ENCODE measurements at regions not wholly inside any gene's neighbourhood (a gene's known extent, or its start where the extent isn't known, plus 50 kb on each side); places are given as distances from the start of the nearest gene placed in this dataset.

DNA sequence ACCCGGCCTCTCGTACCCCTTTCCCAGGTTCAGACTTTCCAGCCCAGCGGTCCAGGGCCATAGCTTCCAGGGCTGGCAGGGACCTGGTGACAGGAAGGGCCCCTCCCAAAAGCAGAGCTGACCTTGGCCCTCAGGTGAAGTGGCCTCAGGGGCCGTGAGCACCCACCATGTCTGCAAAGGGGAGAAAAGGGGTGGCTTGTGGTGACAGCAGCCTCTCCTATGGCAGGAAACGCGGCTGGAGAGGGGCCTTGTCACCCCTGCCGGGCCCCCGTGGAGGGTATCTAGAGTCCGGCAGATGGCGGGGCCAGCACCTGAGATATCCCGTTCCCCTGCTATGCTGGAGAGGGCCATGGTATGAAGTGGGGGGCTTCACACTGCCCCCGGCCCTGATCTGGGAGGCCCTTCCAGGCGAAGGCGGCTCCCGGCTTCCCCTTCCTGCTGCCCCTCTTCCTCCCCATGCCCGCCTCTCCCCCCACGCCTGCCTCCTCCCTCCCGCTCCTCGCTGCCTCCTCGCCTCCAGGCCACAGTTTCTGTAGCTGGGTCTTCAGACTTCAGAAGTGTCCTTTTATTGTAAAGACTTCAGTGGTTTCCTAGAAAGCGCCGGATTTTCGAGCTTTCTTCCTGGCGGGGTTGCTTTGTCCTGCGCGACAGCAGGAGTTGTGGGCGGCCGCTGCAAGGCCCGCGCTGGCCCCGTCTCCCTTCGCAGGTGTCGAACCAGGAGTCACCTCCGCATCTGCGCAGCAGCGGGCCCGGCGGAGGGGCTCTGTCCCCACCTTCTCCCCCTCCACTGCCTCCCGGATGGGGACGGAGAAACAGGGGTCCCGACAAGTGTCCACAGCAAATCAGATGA, 240.5 kb upstream of the MYT1L start:
- no peak for DNase-seq (ENCODE audit: low read depth in 2 of 2)

DNA sequence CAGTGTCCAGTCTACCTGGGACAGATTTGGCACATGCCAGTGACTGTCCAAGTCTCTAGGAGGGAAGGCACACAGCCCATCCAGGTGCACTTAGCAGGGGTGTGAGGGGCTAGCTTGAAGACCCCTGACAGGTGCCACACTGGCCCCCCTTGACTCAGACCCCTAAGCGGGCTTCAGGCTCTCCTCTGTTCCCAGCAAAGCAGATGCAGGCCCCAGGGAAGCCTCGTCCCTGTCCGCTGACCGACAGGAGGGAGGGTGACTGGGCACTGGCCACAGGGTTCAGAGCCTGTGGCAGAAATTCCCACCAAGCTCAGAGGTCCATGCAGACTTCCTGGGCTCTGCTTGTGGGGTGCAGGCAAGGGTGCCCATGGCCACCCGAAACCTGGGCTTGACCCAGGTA, 239.8 kb upstream of the MYT1L start:
- no peak for DNase-seq (ENCODE audit: low read depth in 2 of 2)

GRCh38 chr2:2570360-2570759, 239.3 kb upstream of the MYT1L start:
- no peak for DNase-seq (ENCODE audit: low read depth in 2 of 2)

GRCh38 chr2:2569836-2570235, 238.8 kb upstream of the MYT1L start:
- no peak for DNase-seq (ENCODE audit: low read depth in 2 of 2)

DNA sequence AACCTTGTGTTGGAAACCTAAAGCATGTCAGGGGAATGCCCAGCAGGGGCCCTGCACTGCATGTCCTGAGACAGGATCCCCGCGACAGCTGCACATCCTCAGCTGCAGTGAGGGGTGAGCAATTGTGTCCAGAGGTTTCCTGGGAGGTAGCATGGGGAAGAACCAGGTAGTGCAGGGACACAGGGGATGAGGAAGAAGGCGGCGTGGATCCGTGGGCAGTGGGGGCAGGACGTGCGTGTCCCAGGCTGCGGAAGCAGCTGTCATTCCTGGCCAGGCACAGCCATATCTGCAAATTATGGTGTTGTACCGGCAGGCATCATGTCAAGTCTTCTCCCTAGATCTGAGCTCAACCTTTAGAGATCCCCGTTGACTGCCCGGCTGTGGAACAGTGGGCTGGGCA, 238.2 kb upstream of the MYT1L start:
- DNase-seq (ENCODE audit: low read depth in 2 of 2): no peak

DNA sequence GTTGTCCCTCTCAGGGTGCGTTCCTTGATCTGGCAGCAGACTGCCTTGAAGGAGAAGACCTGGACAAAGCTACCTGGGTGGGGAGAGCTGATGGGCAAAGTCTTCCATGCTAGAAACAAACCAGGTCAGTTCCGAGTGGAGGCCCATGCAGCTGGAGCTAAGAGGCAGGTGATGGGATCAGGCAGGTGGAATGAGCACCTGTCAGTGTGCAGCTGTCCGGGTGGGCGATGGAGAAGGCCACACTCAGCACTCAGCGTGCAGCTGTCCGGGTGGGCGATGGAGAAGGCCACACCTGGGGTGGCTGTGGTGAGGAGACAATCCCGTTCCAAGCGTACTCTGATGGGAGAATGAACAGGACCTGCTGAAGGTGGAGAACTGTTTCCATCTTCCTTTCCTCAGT, 237.3 kb upstream of the MYT1L start:
- no peak for DNase-seq (ENCODE audit: low read depth in 2 of 2)

DNA sequence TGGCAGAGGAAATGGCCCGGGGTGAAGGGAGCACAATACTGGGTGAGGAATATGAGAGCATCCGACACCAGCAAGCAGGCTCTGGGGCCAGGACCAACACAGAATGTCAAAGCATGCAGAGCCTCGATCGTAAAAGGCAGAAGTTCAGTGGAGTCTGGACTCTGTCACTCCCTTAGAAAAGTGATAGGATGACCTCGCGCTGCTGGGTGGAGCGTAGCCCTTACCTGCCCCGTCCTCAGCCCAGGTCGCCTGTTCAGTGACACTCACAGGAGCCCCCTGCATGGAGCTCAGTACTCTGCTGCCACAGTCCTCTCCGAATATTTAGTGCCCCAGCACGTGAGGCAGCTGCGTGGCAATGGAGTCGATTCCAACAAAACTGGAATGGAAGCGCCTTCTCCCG, 236.7 kb upstream of the MYT1L start:
- no peak for DNase-seq (ENCODE audit: low read depth in 2 of 2)

DNA sequence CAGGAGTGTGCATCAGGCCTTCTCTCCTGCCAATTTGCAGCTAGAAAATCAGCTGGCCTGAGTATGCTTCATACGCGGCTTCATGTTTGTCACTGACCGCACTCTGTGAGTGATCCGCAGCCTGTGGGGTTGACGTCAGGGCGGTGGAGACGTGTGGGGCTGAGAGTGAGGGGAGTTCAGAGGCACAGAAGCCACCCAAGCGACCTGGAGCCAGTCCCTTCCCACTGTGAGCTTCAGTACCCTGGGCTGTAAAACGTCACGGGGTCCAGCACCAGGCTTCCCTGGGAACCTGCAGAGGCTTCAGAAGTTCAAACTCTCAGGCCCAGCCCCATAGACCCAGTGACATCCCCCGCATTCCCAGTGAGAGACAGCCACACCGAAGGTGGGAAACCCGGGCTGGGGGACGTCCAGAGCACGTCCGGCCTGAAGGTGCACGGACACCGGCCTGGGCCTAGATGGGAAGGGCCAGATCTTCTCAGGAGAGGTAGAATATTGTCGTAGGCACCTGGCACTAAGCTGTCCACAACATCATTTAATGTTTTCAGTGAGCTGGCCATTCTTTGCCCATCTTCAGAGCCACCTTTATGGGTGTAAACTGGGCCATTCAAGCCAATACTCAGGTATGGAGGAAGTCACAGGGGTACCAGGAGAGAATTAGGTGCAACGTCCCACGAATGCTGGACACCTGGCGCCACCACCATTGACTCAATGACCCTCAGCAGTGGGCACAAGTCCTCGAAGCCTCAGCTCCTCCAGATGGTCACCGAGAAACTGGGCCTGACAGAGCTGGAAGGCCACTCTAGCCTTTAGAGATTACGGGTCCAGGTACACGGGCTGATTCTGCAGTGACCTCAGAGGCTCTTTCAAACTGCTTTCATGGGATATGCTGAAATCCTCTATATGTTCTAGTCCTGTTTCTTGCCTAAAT, 235.6 kb upstream of the MYT1L start:
- DNase-seq (ENCODE audit: low read depth in 2 of 2): no peak

- no peak for DNase-seq (ENCODE audit: low read depth in 2 of 2)
Observed at GRCh38 chr2:2565671-2566070, 234.6 kb upstream of the MYT1L start.

- no peak for DNase-seq (ENCODE audit: low read depth in 2 of 2)
Observed at GRCh38 chr2:2564300-2565078, 233.4 kb upstream of the MYT1L start.

DNA sequence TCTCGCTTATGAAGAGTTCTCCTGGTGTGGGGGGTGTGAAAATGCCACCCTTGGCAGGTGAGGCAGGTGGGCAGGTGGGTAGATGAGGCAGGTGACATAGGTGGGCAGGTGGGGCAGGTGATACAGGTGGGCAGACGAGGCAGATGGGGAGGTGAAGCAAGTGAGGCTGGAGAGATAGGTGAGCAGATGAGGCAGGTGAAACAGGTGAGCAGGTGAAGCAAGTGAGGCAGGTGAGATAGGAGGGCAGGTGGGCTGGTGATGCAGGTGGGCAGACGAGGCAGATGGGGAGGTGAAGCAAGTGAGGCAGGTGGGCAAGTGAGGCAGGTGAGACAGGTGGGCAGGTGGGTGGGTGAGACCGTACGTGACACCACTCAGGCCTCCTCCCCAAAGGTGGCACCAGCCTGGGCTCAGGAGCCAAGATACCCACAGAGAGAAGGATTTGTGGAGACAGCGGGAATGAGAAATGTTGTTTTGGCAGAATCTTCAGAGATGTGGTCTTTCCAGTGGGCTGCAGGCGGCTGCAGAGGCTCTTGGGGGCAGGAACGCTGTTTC, 232.3 kb upstream of the MYT1L start:
- no peak for DNase-seq (ENCODE audit: low read depth in 2 of 2)

DNA sequence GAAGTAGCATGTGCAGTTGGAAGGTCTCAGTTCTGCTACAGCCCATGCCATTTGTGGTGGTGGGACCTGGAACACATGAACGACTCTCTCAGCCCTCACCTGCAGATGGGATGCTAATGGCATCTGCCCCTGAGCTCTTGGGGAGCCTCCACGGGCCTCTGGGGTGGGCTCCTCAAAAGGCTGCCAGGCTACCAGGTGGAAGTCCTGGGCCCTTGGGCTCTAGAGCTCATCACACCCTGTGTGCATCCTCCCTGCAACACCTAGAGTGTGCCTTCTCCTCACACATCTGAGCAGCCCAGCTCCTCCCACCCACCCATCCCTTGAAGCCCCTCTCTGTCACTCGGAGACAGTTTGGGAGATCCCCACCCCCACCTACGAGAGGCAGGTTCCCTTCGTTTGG, 231.8 kb upstream of the MYT1L start:
- DNase-seq (ENCODE audit: low read depth in 2 of 2): no peak

DNA sequence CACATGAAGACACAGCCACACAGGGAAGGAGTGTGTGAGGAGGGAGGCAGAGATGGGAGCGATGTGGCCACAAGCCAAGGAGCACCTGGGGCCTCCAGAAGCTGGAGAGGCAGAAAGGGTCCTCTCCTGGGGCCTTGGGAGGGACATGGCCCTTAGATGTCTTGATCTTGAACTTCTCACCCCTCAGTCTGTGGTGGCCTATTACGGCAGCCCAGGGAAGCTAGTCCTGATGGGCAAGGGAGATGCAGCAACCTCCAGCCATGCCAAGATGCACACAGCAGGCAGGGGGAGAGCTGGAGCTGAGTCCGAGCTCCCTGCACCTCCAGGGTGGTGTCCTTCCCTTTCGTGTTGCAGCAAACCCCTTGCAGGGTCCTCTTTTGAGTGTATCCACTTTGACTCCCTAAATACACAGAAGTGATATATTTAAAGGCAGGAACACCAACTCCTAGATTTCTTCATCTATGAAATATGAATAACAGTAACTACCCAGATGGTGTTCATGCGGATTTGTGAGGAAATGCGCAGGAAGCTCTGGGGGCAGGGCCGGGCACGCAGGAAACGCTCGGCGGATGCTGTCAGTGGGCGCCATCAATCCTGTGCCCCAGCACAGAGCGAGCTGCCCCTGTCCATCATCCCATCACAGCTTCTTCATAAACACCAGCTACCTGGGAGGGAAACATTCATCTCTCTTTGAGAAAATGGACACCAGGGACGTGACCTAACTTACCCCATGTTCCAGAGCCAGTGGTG, 230.4 kb upstream of the MYT1L start:
- DNase-seq (ENCODE audit: low read depth in 2 of 2): no peak

GRCh38 chr2:2560374-2561015, 229.4 kb upstream of the MYT1L start:
- DNase-seq (ENCODE audit: low read depth in 2 of 2): no peak

- DNase-seq (ENCODE audit: low read depth in 2 of 2): no peak
Observed at GRCh38 chr2:2558476-2558875, 227.4 kb upstream of the MYT1L start.

- no peak for DNase-seq (ENCODE audit: low read depth in 2 of 2)
Observed at GRCh38 chr2:2557475-2557874, 226.4 kb upstream of the MYT1L start.

DNA sequence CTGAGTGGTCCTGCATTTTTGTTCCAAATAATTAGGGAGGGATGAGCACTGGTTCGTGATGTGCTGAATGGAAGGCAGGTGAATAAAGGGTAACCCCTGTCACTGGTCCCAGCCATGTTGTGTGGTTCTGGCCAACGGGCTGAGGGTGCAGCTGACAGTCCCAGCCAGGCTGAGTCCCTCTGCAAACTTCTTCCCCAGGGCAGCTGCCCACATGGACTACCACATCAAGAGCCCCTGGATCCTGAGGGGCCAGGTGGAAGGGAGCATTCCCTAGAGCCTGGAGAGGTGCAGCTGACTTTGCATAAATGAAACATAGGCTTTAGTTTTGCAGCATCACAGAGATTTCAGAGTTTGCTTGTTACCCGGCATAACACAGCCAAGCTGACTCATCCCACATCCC, 219.8 kb upstream of the MYT1L start:
- DNase-seq (ENCODE audit: low read depth in 2 of 2): no peak

DNA sequence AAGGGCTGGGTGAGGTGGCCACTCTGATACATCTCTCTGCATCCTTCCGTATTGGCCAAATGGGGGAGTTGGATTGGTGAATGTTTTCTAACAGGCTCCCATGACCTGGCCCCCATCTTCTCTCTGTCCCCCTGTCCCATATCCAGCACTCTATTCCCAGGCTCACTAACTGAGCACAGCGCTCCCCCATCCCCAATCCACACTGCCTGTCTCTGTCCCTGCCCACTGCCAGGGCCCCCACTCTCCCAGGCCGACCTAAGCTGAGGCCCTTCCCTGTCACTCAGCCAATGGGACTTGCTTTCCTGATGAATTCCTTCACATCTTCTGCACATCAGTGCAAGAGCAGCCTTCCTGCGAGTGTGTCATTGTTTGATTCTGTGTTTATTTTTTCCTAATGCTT, 216.8 kb upstream of the MYT1L start:
- no peak for DNase-seq (ENCODE audit: low read depth in 2 of 2)

GRCh38 chr2:2547451-2547850, 216.4 kb upstream of the MYT1L start:
- no peak for DNase-seq (ENCODE audit: low read depth in 2 of 2)

- DNase-seq (ENCODE audit: low read depth in 2 of 2): no peak
Observed at GRCh38 chr2:2546046-2546445, 215.0 kb upstream of the MYT1L start.
